ENCODE measurements at regions not wholly inside any gene's neighbourhood (a gene's known extent, or its start where the extent isn't known, plus 50 kb on each side); places are given as distances from the start of the nearest gene placed in this dataset.
"Not testable (repeated sequence)": the region's sequence is repeated elsewhere in the genome, so short reads cannot be mapped to it uniquely, and the experiment has no call there.

DNA sequence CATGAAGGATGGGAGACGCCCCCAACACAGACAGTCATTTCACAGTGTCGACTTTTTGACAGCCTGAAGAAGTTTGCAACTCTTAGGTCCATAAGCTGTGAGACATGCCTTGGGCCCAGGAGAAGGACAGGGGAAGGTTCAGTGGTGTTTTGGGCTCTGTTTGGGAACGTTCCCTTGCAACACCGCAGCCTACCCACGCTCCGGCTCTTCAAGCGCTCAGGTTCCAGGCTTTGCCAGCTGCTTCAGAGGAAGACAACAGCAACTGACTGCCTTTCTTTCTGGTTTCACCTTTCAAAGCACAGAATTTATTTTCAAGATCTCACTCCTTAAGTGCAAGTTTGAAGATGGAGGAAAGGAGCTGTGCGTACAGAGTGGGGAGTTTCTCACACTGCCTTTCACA is 575.8 kb upstream of the B3GAT1 start:
- no peak for DNase-seq (ENCODE audit: extremely low spot score)
- POLR2A ChIA-PET = no interaction called here
- CTCF ChIA-PET = no interaction called here
- TF ChIP-seq BHLHE40 (IDR thresholded peaks at IDR 0.05; ENCODE audit: borderline replicate concordance) (no peak), CTBP1 (IDR thresholded peaks at IDR 0.05; ENCODE audit: borderline replicate concordance) (no peak), ZNF384 (IDR thresholded peaks at IDR 0.05) (no peak), FOXK2 (IDR thresholded peaks at IDR 0.05) (no peak), ELF4 (IDR thresholded peaks at IDR 0.05) (no peak), FOXA1 (IDR thresholded peaks at IDR 0.05) (no peak), ARNT (IDR thresholded peaks at IDR 0.05) (no peak), SUZ12 (IDR thresholded peaks at IDR 0.05) (no peak), NFRKB (IDR thresholded peaks at IDR 0.05) (no peak), SP1 (IDR thresholded peaks at IDR 0.05) (no peak), LEF1 (IDR thresholded peaks at IDR 0.05; ENCODE audit: borderline replicate concordance) (no peak), TARDBP (IDR thresholded peaks at IDR 0.05) (no peak), HDGF (IDR thresholded peaks at IDR 0.05; ENCODE audit: borderline replicate concordance) (no peak), L3MBTL2 (conservative IDR thresholded peaks at IDR 0.05) (no peak), FOXM1 (IDR thresholded peaks at IDR 0.05; ENCODE audit: borderline replicate concordance) (no peak)
- TF ChIP-seq, protein P1, sequence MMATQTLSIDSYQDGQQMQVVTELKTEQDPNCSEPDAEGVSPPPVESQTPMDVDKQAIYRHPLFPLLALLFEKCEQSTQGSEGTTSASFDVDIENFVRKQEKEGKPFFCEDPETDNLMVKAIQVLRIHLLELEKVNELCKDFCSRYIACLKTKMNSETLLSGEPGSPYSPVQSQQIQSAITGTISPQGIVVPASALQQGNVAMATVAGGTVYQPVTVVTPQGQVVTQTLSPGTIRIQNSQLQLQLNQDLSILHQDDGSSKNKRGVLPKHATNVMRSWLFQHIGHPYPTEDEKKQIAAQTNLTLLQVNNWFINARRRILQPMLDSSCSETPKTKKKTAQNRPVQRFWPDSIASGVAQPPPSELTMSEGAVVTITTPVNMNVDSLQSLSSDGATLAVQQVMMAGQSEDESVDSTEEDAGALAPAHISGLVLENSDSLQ (IDR thresholded peaks at IDR 0.05) = no peak

GRCh38 chr11:134987223-134987768 is 575.3 kb upstream of the B3GAT1 start:
- CTCF ChIA-PET = no interaction called here
- POLR2A ChIA-PET = no interaction called here
- DNase-seq (ENCODE audit: extremely low spot score) = no peak
- no peak for TF ChIP-seq ELF4 (IDR thresholded peaks at IDR 0.05)
- TF ChIP-seq FOXK2 (IDR thresholded peaks at IDR 0.05) = no peak
- no peak for TF ChIP-seq TARDBP (IDR thresholded peaks at IDR 0.05)
- no peak for TF ChIP-seq HDGF (IDR thresholded peaks at IDR 0.05; ENCODE audit: borderline replicate concordance)
- TF ChIP-seq L3MBTL2 (conservative IDR thresholded peaks at IDR 0.05) = no peak

GRCh38 chr11:134984421-134984820 is 572.4 kb upstream of the B3GAT1 start:
- ChIA-PET CTCF (interaction anchor here (1.2 kb wide), 1 partner anchor 116 kb away, joined by 5 read pairs; no protein-coding TSS in a partner anchor), POLR2A (no interaction called here)
- DNase-seq (ENCODE audit: extremely low spot score) = no peak
- TF ChIP-seq LEF1 (IDR thresholded peaks at IDR 0.05; ENCODE audit: borderline replicate concordance) (no peak), CTBP1 (IDR thresholded peaks at IDR 0.05; ENCODE audit: borderline replicate concordance) (no peak), TARDBP (IDR thresholded peaks at IDR 0.05) (no peak), FOXA1 (IDR thresholded peaks at IDR 0.05) (no peak), FOXM1 (IDR thresholded peaks at IDR 0.05; ENCODE audit: borderline replicate concordance) (no peak), HDGF (IDR thresholded peaks at IDR 0.05; ENCODE audit: borderline replicate concordance) (no peak), L3MBTL2 (conservative IDR thresholded peaks at IDR 0.05) (no peak), FOXK2 (IDR thresholded peaks at IDR 0.05) (no peak), NFRKB (IDR thresholded peaks at IDR 0.05) (no peak), ZNF384 (IDR thresholded peaks at IDR 0.05) (no peak), BHLHE40 (IDR thresholded peaks at IDR 0.05; ENCODE audit: borderline replicate concordance) (no peak), ELF4 (IDR thresholded peaks at IDR 0.05) (no peak), SUZ12 (IDR thresholded peaks at IDR 0.05) (no peak), ARNT (IDR thresholded peaks at IDR 0.05) (no peak)
- TF ChIP-seq, protein P1 (IDR thresholded peaks at IDR 0.05) = no peak

DNA sequence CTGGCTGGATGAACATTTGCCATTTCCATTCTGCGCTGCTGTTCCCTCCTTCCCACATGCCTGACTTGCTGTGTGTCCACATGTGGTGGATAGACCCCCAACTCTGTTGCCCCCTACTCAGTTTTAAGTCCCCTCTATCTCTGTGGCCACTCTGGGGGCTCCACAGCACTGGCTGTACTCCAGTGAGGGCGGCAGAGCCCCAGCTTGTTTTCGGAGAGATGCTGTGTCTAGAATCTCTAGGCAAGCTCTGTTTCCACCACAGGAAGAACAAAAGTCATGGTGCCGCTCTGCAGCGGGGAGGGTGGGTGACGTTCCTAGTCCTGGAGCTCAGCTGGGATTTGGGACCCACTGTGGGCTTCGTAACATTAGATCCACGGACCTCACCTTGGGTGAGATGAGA is 570.4 kb upstream of the B3GAT1 start:
- POLR2A ChIA-PET; DNase-seq (ENCODE audit: extremely low spot score); CTCF ChIA-PET: not testable (repeated sequence)

- CTCF ChIA-PET = no interaction called here
- TF ChIP-seq L3MBTL2 (conservative IDR thresholded peaks at IDR 0.05) = no peak
- TF ChIP-seq NFRKB (IDR thresholded peaks at IDR 0.05) = no peak
- no peak for TF ChIP-seq SUZ12 (IDR thresholded peaks at IDR 0.05)
- TF ChIP-seq CTBP1 (IDR thresholded peaks at IDR 0.05; ENCODE audit: borderline replicate concordance) = no peak
- TF ChIP-seq, protein P1 (IDR thresholded peaks at IDR 0.05) = no peak
- no peak for TF ChIP-seq TARDBP (IDR thresholded peaks at IDR 0.05)
- POLR2A ChIA-PET = no interaction called here
- no peak for DNase-seq (ENCODE audit: extremely low spot score)
Measured at GRCh38 chr11:134981835-134982234, 569.8 kb upstream of the B3GAT1 start.

DNA sequence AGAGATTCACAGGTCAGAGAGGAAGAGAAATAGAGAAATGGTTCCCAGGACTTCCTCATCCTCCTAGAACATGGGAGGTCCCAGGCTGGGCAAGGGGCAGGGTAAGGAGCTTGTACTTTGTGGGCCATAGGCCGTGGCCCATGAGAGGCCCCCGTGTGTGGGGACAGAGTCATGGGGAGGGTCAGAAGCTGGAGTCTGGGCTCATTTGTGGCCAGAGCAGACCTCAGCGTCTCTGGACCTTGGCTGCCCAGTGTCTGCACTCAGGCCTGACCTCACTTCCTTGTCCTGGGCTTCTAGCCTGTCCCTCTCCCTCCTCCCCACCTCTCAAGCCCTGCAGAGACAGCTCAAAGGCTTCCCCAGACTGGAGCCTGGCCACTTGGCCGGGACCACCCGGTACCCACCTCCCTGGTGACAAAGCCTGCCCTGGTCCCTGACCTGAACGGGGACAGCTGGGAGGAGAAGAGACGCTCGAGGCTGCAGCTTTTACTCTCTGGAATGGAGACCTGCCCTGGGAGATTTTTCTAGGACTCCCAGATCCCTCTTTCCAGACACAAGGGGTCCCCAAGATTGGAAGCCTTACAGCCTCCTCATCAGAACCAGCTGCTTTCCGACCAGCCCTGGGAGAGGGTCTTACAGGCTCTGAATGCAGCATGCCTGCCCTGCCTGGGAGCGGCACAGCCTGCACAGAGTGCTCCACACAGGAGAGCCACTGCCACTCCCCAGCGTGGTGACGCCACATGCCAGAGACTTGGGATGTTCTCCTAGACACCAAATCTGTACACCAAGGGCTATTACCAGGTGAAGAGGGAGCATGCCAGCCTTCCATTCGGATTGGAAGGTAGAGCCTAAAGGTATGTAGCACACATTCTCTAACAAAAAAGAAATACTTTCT is 569.0 kb upstream of the B3GAT1 start:
- CTCF ChIA-PET = no interaction called here
- no peak for TF ChIP-seq BHLHE40 (IDR thresholded peaks at IDR 0.05; ENCODE audit: borderline replicate concordance)
- POLR2A ChIA-PET = no interaction called here
- no peak for DNase-seq (ENCODE audit: extremely low spot score)

GRCh38 chr11:134979089-134979457 is 567.0 kb upstream of the B3GAT1 start:
- DNase-seq (ENCODE audit: extremely low spot score); POLR2A ChIA-PET: not testable (repeated sequence)
- CTCF ChIA-PET = interaction anchor here (0.6 kb wide), 1 partner anchor 20 kb away, joined by 3 read pairs; no protein-coding TSS in a partner anchor
